ENCODE measurements at regions not wholly inside any gene's neighbourhood (a gene's known extent, or its start where the extent isn't known, plus 50 kb on each side); places are given as distances from the start of the nearest gene placed in this dataset.

DNA sequence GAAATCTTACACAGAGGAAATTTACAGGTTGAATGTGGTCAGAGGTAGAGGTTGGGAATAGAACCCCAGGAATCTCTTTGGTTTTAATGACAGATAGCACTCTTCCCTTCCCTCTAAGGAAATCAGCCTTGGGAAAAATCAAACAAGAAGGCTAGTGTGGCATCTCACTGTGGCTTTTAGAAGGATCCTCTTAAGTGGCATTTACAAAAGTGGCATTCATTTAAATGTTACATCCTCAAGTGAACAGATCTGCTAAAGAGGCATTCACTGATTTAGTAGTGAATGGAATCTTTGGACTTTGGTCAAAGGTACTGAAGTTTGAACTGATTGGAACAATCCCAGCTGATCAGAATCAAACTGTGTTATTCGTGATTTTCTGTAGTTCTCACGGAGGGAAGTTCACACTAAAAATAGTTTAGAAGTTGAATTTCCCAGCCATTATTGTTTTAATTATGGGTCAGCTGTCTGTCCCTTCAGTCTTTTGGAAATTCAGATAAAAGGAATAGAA, 136.5 kb upstream of the FN1 start:
- no peak overlapping the region for H3K4me3 Mint-ChIP-seq
- no peak overlapping the region for H3K27ac Mint-ChIP-seq
- no peak for DNase-seq
- no peaks in the 10 kb centered on the region for H3K4me1 Mint-ChIP-seq
- H3K9me3 Mint-ChIP-seq: no peaks in the 10 kb centered on the region
- H3K27me3 Mint-ChIP-seq: peaks cover 10% of the 10 kb centered on the region
- H3K36me3 Mint-ChIP-seq: no peaks in the 10 kb centered on the region

DNA sequence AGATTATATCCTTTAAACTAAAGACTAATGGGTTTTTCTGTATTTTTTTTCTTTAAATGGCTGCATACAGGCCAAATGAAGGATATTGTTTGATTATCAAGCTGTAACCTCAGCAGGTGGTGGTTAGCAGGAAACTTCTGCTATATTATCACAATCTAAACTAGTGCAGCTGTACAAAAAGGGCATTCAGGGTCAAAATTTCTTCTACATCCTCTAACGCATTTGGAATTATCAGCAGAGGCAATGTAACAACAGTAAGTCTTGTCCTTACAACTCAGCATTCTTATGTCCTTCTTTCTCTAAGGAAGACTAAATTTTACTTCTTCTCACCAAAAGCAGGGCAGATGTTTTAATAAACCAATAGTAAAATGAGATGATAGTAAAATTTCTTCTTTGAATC, 135.8 kb upstream of the FN1 start:
- peaks cover 7% of the 10 kb centered on the region for H3K27me3 Mint-ChIP-seq
- DNase-seq: no peak
- no peaks in the 10 kb centered on the region for H3K4me1 Mint-ChIP-seq
- no peak overlapping the region for H3K27ac Mint-ChIP-seq
- H3K9me3 Mint-ChIP-seq: no peaks in the 10 kb centered on the region
- H3K4me3 Mint-ChIP-seq: no peak overlapping the region
- H3K36me3 Mint-ChIP-seq: no peaks in the 10 kb centered on the region

DNA sequence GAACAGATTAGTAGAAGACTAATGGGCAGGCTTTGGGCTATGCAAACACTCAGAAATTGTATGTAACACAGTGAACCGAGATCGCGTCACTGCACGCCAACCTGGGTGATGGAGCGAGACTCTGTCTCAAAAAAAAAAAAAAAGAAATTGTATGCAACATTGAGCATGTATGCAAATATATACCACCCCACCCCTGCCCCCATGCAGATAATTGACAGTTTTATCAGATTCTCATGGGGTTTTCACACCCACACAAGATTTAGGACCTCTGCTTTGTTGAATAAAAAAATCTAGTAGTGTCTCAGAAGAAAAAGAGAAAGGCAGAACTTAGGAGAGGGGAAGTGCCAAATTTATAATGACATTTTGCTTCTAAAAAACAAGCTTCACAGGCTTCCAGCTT, 131.6 kb upstream of the FN1 start:
- Mint-ChIP-seq H3K9me3 (no peaks in the 10 kb centered on the region), H3K27ac (no peak overlapping the region), H3K4me3 (no peak overlapping the region), H3K27me3 (peaks cover 6% of the 10 kb centered on the region), H3K4me1 (no peaks in the 10 kb centered on the region), H3K36me3 (no peaks in the 10 kb centered on the region)
- no peak for DNase-seq

DNA sequence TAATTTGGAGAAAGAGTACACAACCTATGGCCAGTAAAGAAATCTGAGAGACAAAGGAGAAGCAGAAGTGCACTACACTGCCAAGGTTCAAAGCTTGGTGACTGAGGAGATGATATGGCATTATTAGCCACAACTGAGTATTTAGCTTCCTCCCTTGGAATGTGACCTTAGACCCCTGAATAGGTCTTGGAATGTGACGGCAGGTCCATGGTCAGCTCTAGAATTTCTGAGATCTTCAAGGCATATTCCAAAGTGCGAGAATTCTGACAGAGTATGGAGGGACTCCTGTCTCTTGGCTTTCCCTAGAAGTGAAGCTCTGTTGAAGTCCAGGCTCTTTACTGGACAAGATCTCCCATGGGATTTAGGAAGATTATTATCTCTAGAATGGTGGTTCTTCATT, 130.0 kb upstream of the FN1 start:
- no peaks in the 10 kb centered on the region for H3K9me3 Mint-ChIP-seq
- H3K4me1 Mint-ChIP-seq: no peaks in the 10 kb centered on the region
- H3K27ac Mint-ChIP-seq: no peak overlapping the region

DNA sequence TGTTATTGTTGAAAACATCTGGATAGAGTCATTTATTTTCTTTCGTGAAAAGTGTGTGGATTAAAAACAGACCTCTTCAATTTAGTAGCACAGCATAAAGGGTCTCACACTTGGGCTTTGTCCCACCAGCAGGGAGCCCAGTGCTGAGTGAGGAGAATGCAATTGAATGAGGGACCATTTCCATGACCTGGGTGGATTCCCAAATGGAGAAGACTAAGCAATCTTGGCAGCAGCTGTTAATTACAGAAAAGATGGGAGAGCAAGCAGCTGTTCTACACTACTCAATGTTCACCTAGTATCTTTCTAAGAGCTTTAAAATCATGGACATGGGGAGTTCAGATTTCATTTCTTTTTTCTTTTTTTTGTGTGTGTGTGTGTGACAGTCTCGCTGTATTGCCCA, 121.8 kb upstream of the FN1 start:
- Mint-ChIP-seq H3K27ac (no peak overlapping the region), H3K4me1 (no peaks in the 10 kb centered on the region), H3K4me3 (no peak overlapping the region), H3K27me3 (no peaks in the 10 kb centered on the region), H3K9me3 (no peaks in the 10 kb centered on the region), H3K36me3 (no peaks in the 10 kb centered on the region)
- DNase-seq: no peak

More for the DNA sequence above, 130.0 kb upstream of the FN1 start:
- H3K36me3 Mint-ChIP-seq: no peaks in the 10 kb centered on the region
- H3K4me3 Mint-ChIP-seq: no peak overlapping the region
- no peak for DNase-seq
- H3K27me3 Mint-ChIP-seq: peaks cover 6% of the 10 kb centered on the region

DNA sequence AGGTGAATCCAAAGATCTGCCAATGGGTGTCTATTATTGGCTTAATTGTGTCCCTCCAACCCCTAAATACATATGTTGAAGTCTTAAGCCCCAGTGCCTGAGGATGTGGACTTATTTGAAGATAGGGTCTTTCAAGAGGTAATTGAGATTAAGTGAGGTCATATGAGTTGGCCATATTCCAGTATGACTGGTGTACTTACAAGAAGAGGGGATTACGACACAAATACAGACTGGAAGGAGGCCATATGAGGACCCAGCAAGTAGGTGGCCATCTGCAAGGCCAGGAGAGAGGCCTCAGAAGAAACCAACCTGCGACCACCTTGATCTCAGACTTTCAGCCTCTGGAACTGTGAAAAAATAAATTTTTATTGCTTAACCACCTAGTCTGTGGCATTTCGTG, 121.1 kb upstream of the FN1 start:
- H3K27me3 Mint-ChIP-seq: no peaks in the 10 kb centered on the region
- H3K27ac Mint-ChIP-seq: no peak overlapping the region
- no peak overlapping the region for H3K4me3 Mint-ChIP-seq
- no peak for DNase-seq
- no peaks in the 10 kb centered on the region for H3K36me3 Mint-ChIP-seq
- no peaks in the 10 kb centered on the region for H3K4me1 Mint-ChIP-seq
- no peaks in the 10 kb centered on the region for H3K9me3 Mint-ChIP-seq

DNA sequence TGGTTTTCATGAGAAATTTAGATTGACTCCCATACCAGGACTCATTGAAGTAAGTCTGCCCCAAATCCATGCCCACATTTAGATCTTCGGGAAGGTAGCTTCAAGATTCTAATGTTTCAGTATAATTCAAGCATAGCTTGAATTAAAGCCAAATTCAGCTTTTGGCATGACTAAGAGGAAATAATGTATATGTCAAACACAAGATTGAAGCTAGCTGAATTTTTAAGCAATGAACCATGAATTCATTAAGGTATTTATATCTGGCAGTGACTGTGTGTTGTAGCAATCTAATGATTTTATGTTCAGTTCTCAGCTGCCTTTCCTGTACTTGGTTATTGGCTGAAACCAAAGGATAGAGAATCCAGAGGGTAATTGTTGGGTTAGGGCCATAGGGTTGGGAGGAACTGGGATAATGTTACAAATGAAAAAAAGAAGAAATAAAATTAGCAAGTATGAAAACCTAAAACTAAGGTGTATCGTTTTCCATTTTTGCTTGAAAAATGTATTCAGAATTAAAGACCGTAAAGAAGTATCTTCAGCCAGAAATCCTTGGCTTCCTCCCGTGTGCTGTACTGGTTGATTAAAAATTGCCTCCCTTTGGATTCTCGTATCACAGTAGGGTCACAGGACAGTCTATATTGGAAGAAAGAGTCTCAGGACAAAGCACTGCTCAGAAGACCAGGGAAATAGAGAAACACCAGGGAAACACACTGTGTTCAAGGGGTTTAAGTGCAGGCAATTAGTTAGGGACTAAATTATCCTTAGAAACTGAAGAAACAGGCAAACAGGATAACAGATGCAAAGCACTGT, 119.0 kb upstream of the FN1 start:
- Mint-ChIP-seq H3K4me3 (no peak overlapping the region), H3K36me3 (no peaks in the 10 kb centered on the region), H3K4me1 (no peaks in the 10 kb centered on the region), H3K9me3 (no peaks in the 10 kb centered on the region), H3K27ac (no peak overlapping the region), H3K27me3 (no peaks in the 10 kb centered on the region)
- DNase-seq: no peak

DNA sequence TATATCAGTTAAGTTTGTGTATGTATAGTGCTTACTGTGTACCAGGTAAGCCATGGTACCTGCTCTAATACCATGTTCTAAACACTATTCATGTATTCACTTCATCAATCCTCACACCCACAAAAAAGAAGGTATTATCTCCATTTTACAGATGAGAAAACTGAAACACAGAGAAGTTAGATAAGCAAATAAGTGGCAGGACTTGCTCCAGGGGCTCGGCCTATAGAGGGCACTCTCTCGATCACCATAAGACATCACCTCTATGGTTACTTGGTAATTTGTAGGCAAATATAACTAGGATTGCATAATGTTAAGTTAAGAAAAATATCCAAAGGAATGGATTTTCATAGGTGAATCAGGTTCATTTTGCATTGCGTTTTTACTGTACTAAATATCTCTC, 118.1 kb upstream of the FN1 start:
- H3K27ac Mint-ChIP-seq: no peak overlapping the region
- H3K27me3 Mint-ChIP-seq: no peaks in the 10 kb centered on the region
- H3K9me3 Mint-ChIP-seq: no peaks in the 10 kb centered on the region
- no peak overlapping the region for H3K4me3 Mint-ChIP-seq
- no peaks in the 10 kb centered on the region for H3K4me1 Mint-ChIP-seq
- no peaks in the 10 kb centered on the region for H3K36me3 Mint-ChIP-seq
- no peak for DNase-seq

DNA sequence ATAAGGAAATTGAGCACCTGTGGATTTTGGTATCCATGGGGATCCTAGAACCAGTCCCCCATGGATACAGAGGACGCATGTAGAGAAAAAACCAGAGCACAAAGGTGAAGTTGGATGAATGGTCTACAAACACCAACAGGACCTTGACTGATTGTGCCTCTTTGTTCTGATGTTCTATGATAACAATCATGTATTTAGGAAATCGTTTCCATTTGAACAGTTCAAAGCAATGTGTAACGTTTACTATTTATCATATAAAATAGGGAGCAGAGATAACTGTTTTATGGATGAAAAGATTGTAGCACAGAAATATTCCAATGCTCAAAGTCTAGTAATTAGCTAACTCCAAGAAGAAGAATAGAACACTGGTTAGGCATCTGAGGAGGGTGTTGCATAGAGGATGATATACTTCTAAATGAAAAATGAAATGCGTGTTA, 116.3 kb upstream of the FN1 start:
- Mint-ChIP-seq H3K27me3 (no peaks in the 10 kb centered on the region), H3K9me3 (no peaks in the 10 kb centered on the region), H3K27ac (no peak overlapping the region), H3K4me3 (no peak overlapping the region), H3K36me3 (no peaks in the 10 kb centered on the region), H3K4me1 (no peaks in the 10 kb centered on the region)
- DNase-seq: no peak

DNA sequence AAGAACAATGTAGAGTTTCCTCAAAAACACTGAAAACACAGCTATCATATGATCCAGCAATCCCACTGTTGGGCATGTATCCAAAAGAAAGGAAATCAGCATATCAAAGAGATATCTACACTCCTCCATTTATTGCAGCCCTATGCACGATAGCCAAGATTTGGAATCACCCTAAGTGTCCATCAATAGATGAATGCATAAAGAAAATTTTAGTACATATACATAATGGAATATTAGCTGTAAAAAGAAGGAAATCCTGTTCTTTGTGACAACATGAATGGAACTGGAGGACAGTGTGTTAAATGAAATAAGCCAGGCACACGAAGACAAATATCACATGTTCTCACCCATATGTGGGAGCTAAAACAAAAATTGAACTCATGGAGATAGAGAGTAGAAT, 114.5 kb upstream of the FN1 start:
- Mint-ChIP-seq H3K4me3 (no peak overlapping the region), H3K27me3 (no peaks in the 10 kb centered on the region), H3K27ac (no peak overlapping the region), H3K36me3 (no peaks in the 10 kb centered on the region), H3K4me1 (no peaks in the 10 kb centered on the region), H3K9me3 (no peaks in the 10 kb centered on the region)
- no peak for DNase-seq

DNA sequence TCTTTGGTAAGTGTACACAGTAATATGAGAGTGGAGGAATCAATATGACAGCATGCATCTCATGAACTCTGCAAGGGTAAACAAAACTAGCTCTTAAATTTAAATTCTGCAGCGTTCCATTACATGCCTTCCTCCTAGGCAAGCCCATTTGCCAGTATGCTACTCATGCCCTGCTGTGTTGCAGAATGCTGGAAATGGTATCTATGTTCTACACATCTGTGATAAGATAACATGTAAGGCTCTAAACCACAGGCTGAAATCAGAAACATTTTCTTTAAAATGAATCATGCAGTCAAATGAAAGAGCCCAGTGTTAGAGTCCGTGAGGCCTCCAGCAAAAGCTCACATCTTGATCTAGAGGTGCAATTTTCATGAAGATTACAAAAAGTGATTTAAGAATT, 112.8 kb upstream of the FN1 start:
- Mint-ChIP-seq H3K27ac (no peak overlapping the region), H3K4me1 (no peaks in the 10 kb centered on the region), H3K36me3 (no peaks in the 10 kb centered on the region), H3K27me3 (no peaks in the 10 kb centered on the region), H3K9me3 (no peaks in the 10 kb centered on the region), H3K4me3 (no peak overlapping the region)
- no peak for DNase-seq

DNA sequence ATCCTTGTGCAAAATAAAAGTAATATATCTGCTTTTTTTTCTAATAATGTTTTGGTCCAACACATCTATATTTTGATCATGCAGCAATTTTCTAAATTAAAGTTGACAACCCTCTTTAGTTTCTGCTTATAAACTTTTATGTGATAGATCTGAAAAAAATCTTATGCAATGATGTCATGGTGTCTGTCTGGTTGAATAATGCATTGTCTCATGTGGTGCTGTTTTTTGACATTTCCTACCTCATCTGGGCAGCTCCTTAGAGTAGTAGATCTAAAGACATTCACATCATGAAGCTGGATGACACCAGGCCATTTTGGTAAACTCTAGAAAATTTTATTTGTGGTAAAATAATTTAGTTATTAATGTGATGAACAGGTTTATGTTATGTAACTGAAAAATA, 106.8 kb upstream of the FN1 start:
- H3K27ac Mint-ChIP-seq: no peak overlapping the region
- no peaks in the 10 kb centered on the region for H3K4me1 Mint-ChIP-seq
- H3K4me3 Mint-ChIP-seq: no peak overlapping the region
- no peaks in the 10 kb centered on the region for H3K9me3 Mint-ChIP-seq
- no peak for DNase-seq
- H3K27me3 Mint-ChIP-seq: peaks cover 4% of the 10 kb centered on the region
- no peaks in the 10 kb centered on the region for H3K36me3 Mint-ChIP-seq

DNA sequence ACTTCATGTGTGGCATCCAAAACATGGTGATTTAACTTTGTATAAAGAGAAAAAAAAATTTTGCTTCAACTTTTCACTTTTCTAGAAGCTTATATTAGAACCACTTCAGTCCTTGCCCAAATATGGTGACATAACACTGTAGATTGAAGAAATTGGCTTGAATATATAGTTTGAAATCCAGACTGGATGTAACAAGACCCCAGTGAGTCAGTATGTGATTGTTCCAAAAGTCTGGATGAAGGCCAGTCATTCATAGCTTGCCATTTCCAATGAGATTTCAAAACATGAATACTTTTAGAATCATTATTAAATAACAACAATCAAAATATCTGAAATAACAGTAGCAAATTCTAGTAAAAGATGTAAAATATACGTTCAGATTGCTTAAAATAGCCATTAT, 104.8 kb upstream of the FN1 start:
- Mint-ChIP-seq H3K36me3 (no peaks in the 10 kb centered on the region), H3K4me1 (no peaks in the 10 kb centered on the region), H3K4me3 (no peak overlapping the region), H3K9me3 (no peaks in the 10 kb centered on the region), H3K27me3 (peaks cover 4% of the 10 kb centered on the region), H3K27ac (no peak overlapping the region)
- DNase-seq: no peak

DNA sequence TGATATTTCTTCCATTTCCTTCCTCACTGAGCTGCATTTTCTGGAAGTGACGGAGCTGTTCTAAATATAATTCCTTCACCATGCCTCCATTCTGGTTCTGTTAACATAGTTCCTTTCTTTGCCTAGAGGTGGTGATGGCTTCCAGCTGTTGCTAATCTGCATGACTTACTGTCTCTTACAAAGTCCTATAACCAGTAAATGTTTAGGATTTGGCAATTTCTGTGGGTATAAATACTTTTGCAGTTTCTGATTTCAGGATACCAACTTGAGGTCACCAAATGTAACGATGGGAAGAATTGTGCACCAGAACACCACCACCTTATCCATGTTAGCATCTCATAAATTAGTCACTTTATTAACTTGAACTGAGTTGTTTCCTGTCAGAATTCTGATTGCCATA, 101.7 kb upstream of the FN1 start:
- peaks cover 5% of the 10 kb centered on the region for H3K9me3 Mint-ChIP-seq
- no peaks in the 10 kb centered on the region for H3K4me1 Mint-ChIP-seq
- H3K27me3 Mint-ChIP-seq: peaks cover 4% of the 10 kb centered on the region
- H3K36me3 Mint-ChIP-seq: no peaks in the 10 kb centered on the region
- no peak for DNase-seq
- H3K4me3 Mint-ChIP-seq: no peak overlapping the region
- H3K27ac Mint-ChIP-seq: no peak overlapping the region

DNA sequence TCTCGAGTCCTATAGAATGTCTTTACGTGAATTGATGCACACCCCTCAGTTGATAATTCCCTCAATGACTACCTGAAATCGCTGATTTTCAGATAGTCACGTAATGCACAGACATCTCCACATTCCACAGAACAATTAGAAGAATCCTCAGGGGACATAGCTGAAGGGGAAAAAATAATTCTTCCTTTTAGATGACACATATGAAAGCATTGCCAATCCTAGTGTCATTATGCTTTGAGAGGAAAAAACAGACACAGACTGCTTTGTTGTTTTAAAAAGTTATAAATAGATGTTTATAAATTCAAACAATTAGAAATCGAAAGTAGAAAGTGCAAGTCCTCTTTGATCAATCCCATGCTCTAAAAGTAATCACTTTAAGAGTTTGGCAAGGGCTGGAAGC, 100.6 kb upstream of the FN1 start:
- peaks cover 5% of the 10 kb centered on the region for H3K9me3 Mint-ChIP-seq
- H3K4me3 Mint-ChIP-seq: no peak overlapping the region
- DNase-seq: no peak
- H3K27ac Mint-ChIP-seq: no peak overlapping the region
- no peaks in the 10 kb centered on the region for H3K36me3 Mint-ChIP-seq
- peaks cover 4% of the 10 kb centered on the region for H3K27me3 Mint-ChIP-seq
- no peaks in the 10 kb centered on the region for H3K4me1 Mint-ChIP-seq

DNA sequence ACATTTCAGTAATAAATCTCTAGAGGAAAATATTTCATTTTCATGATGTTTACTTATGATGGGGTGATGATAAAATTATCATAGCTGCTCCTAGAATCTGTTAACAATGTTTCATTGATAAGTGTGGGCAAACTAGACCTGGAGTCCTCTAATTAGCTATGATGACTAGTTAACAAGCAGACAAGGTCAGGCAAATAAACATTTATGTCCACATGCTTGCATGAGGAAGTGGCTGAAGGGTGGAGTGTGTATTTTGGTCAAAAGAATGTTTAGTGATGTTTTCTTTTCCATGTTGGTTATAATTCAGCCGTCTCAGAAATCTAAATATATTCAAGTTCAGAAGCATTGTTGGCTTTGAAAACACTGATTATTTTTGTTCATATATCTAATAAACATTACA, 99.9 kb upstream of the FN1 start:
- Mint-ChIP-seq H3K27ac (no peak overlapping the region), H3K9me3 (peaks cover 5% of the 10 kb centered on the region), H3K4me1 (no peaks in the 10 kb centered on the region), H3K4me3 (no peak overlapping the region), H3K27me3 (peaks cover 4% of the 10 kb centered on the region), H3K36me3 (no peaks in the 10 kb centered on the region)
- DNase-seq: no peak
